HG02981 (cell line): ENCODE measurements at regions not wholly inside any gene's neighbourhood (a gene's known extent, or its start where the extent isn't known, plus 50 kb on each side); places are given as distances from the start of the nearest gene placed in this dataset.
"Not testable (repeated sequence)": the region's sequence is repeated elsewhere in the genome, so short reads cannot be mapped to it uniquely, and the experiment has no call there.

Source experiments
- ATAC-seq: cut with Tn5 transposase; IDR thresholded peaks from one replicate; pipeline ENCODE4 v1.9.1; 2021; ENCODE audit warnings: mild to moderate bottlenecking, moderate library complexity; ENCODE audit not compliant: unreplicated experiment

DNA sequence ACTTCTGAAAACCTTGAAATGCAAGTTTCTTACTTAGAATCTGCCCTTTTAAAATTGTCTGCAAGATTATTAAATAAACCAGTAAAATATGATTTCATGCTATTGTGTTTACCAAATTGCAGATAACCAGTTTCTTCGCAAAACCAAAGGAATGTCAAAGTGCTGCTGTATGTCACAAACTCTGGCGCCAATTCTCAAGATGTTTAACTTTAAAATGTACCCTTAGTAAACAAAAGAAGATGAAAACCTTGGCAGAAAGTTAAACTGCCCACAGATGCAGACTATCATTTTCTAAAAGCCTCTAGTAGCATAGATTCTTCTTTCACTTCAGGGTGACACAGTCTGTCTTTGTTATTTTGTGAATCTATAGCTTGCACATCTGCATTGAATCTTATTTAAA is 189.2 kb downstream of the SLITRK6 start:
- ATAC-seq, result no peak

- ATAC-seq, result no peak
Measured at GRCh38 chr13:85608255-85608829, 190.9 kb downstream of the SLITRK6 start.

GRCh38 chr13:85603735-85604134 is 195.5 kb downstream of the SLITRK6 start:
- no peak for ATAC-seq

DNA sequence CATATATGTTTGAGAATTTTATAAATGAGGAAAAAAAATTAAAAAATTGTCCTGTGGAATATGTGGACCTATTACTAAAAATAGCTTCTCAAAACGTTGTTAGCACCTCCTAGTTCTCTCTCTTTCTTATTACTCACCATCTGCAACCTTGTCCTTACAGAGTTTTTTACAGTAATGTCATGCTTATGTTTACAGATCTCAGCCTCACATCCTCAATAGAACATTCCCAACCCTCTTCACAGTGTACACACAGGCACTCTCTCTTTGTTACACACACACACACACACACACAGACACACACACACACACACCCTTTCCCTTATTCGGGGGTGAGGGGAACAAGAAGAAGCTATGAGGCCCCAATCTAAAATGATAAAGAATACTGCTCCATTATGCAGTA is 197.7 kb downstream of the SLITRK6 start:
- ATAC-seq, result no peak

DNA sequence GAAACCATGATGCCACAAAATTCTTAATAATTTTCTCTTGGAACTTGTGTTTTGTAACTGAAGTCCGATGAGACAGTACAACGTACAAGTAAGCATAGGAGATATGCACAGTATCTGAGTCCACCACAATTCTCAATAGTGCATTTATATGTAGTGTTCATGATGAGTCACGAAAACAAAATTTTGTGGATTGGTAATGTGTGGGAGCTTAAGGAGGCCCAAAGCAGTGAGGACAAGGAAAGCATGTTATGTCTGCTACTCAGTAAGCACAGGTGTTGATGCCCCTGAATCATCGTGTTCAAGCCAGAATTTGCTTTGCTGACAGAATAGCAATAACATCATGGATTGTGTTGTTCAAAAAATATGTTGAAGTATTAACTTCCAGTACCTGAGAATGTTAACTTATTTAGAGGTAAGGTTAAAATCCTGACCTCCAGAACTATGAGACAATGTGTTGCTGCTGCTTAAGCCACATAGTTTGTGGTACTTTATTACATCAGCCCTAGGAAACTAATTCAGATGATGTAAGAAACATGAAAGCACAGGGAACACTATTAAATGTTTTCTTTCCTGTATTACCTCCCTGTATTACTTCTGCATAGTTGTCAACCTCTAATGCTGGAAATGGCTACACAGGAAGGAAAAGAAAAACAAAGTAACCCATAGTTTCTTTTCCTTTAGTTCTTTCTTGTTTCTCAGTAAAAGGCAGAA is 201.3 kb downstream of the SLITRK6 start:
- no peak for ATAC-seq

- no peak for ATAC-seq
Measured at GRCh38 chr13:85592211-85592610, 207.0 kb downstream of the SLITRK6 start.

DNA sequence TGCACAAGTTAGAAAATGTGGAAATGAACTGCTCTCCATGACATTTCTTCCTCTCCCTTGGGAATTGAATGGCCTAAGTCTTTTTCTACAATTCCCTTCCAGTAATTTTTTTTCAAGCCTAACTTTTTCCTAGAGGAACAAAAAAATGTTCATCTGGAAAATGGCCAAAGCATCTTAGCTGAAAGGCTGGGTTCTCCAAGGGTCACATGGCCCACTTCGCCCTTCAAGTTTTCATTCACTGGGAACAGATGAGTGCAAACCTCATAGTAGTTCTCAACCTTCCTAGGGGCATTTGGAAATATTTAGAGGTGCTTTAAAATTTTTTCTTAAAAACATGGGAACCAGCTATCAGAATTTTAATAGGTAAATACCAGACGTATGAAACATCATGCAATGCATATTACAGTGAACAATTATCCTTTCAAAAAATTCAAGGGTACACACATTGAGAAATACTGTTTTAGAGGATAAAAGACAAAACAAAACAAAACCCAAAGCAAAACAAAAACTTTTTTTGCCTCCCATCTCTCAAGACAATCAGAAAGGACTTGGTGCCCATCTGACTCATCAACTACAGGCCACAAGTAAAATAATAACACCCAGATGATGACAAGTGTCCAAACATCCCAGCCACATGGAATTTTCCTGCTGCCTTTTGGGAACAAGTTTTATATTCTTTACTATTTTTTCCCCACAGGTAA is 208.8 kb downstream of the SLITRK6 start:
- no peak for ATAC-seq

- no peak for ATAC-seq
Measured at GRCh38 chr13:85589021-85589420, 210.2 kb downstream of the SLITRK6 start.

DNA sequence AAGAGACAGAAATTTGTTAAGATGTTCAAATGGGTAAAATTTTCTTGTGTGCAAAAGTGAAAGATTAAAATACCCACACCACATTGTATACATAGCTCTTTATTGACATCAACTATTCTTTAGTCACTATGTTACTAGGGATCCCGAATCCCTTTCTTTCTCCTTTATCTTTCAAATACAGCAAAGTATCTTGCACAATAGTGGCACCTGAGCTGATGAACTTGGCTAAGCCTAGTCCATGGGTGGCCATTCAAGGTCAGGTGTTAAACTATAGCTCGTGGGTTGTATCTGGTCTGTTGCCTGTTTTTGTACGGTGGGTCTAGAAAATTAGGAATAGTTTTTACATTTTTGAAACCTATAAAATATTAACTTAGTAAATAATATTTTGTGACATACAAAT is 210.9 kb downstream of the SLITRK6 start:
- no peak for ATAC-seq

DNA sequence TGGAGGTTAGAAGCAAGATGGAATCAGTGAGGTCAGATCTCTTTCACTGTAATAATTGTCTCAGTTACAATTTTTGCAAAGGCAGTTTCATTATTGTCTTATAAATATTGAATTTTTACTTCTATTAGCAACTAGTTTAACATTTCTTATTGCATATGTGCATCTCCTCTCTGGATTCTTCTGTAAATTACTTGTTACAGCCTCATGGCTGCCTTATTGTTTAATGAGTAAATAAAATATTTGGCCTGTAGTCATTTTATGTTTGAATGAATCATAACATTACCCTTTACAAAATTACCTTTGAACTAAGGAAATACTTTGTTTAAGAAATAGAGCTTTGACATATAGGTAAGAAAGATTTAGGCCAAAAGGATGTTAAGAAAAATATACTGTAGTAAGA is 212.4 kb downstream of the SLITRK6 start:
- ATAC-seq, result no peak

GRCh38 chr13:85586422-85586831 is 212.8 kb downstream of the SLITRK6 start:
- no peak for ATAC-seq

DNA sequence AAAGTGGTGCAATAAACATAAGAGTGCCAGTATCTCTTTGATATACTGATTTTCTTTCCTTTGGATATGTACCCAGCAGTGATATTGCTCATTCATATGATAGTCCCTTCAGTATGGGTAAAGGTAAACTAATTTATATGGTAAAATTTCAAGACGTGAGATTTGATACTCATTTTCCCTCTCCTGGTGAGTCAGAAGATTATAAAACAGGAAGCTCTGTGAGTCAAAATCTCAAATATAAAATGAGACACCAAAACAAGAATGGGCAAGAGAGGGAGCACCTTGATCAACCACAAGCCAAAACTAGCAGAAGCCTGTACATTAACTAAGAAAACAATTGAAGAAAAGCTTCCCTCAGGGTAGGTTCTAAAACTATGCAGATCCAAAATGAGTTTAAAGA is 216.3 kb downstream of the SLITRK6 start:
- no peak for ATAC-seq

GRCh38 chr13:85575110-85575509 is 224.1 kb downstream of the SLITRK6 start:
- ATAC-seq, result no peak

GRCh38 chr13:85567909-85568308 is 231.3 kb downstream of the SLITRK6 start:
- no peak for ATAC-seq

- no peak for ATAC-seq
Measured at GRCh38 chr13:85565652-85566051, 233.6 kb downstream of the SLITRK6 start.

GRCh38 chr13:85564598-85564997 is 234.6 kb downstream of the SLITRK6 start:
- no peak for ATAC-seq

- ATAC-seq, result no peak
Measured at GRCh38 chr13:85562282-85562681, 236.9 kb downstream of the SLITRK6 start.

DNA sequence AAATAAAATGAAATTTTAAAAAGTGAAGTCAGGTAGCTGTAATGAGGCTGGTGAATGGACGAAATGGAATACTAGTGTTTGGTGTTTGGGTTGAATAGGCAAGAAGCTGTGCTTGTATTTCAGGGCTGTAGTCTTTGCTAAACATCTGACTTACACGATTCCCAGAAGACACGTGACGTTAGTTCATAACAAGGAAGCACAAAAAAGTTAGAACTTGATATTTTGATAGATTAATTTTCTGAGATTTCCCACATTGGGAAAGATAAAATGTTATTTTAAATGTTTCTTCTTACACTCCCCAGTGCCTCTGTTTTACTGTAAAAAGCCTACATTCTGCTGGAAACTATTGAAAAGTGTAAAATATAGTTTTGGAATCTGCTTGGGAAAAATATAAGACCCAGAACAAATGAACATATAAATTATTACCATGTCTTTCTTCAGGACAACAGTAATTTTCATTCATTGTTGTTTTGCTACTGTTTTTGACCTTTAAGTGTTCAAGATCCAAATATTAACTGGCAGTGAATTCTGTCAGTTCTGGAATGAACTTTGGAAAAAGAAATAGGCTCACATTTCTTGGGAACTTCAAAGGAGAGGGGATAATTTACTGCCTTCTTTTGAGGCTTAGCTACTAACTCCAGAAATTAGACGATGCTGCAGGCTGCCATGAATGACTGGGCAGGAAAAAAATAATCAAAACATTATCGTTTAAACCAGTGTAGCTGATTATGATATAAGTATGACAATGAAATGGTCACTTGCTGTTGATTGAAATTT is 241.3 kb downstream of the SLITRK6 start:
- no peak for ATAC-seq

- ATAC-seq, result no peak
Measured at GRCh38 chr13:85551012-85551411, 248.2 kb downstream of the SLITRK6 start.

GRCh38 chr13:85549819-85550218 is 249.4 kb downstream of the SLITRK6 start:
- ATAC-seq, result no peak

DNA sequence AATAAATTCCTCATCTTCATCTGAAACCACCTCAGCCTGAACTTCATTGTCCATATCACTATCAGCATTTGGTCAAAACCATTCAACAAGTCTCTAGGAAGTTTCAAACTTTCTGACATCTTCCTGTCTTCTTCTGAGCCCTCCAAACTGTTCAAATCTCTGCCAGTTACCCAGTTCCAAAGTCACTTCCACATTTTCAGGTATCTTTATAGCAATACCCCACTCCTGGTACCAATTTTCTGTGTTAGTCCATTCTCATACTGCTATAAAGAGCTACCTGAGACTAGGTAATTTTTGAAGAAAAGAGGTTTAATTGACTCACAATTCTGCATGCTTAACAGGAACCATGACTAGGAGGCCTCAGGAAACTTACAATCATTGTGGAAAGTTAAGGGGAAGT is 250.4 kb downstream of the SLITRK6 start:
- ATAC-seq, result not testable (repeated sequence)
